OCI-M1 (cell line): ENCODE measurements at regions not wholly inside any gene's neighbourhood (a gene's known extent, or its start where the extent isn't known, plus 50 kb on each side); places are given as distances from the start of the nearest gene placed in this dataset.
"Not testable (repeated sequence)": the region's sequence is repeated elsewhere in the genome, so short reads cannot be mapped to it uniquely, and the experiment has no call there.

Experiments used
- DNase-seq: peaks from one replicate; lab custom pipeline; 2025; lab: John Stamatoyannopoulos, UW

DNA sequence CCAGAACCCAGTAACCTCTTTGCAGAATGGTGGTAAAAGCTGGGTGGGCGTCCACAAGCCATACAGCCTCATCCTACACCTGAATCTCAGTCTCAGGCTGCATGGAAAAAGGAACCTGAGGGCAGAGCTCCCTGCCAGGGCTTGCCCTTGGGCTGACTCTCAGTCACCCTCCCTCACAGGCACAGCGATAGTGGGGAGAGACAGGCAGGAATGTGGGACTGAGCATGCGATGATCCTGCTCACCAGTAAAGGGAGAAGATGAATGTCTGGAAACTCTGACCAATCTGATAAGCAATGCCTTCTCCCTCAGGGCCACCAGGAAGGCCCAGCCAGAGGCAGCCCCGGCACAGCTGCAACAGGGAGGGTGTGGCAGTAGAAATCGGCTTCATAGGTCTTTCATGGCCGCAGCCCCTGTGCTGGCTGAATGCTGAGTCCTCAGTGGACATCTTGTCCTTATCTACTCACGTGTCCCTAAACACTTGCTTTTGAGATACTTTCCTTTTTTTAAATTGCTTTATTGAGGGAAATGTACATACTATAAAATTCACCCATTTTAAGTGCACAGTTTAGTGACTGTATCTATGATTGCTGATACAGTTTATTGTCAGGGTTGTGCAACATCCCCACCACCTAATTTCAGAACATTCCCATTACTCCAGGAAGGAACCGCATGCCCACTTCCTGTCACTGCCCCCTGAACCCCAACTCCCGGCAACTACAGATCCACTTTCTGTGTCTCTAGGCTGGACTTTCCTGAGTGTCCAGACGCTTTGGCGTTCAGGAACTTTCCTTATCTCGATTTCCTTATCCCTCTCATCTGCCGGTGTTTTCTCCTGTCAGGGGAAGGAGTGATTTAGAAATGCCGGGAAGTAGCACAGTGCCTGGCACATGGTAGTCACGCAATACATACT is 258.1 kb downstream of the PCNX1 start:
- DNase-seq = no peak

DNA sequence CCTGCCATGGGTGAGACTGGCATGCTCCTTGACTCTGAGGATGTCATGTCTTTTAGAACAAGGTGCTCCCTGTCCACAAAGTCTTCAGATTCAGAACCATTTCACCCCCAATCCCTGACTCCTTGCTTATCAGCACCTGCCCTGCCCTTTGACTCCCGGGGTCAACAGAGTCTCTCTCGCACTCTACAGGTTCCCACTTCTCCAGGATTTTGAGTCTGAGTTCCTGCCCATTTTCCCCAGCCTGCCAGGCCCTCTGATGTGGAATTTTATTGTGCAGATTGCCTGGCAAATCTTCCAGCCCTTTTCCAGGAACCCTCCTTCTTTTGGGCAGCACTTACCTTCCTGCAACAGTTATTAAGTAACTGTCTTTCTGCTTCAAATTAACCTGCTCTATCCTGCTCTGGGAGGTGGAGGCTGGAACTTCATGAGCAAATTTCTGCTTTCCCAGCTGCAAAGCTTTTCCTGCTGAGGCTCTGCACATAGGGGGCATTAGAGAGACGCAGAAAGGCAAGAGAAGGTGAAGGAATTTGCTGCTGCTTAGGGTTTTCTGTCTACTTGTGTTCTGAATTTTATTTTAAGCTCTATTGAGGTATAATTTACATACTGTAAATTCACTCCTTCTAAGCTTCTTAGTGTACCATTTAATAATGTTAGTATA is 259.1 kb downstream of the PCNX1 start:
- peak; percentile 59 for DNase-seq

DNA sequence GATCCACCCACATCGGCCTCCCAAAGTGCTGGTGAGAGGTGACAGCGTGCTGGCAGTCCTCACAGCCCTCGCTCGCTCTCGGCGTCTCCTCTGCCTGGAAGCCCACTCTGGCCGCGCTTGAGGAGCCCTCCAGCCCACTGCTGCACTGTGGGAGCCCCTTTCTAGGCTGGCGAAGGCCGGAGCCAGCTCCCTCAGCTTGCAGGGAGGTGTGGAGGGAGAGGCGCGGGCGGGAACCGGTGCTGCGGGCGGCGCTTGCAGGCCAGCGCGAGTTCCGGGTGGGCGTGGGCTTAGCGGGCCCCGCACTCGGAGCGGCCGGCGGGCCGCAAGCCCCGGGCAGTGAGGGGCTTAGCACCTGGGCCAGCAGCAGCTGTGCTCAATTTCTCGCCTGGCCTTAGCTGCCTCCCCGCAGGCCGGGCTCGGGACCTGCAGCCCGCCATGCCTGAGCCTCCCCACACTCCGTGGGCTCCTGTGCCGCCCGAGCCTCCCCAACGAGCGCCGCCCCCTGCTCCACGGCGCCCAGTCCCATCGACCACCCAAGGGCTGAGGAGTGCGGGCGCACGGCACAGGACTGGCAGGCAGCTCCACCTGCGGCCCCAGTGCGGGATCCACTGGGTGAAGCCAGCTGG is 260.2 kb downstream of the PCNX1 start:
- DNase-seq = not testable (repeated sequence)

DNA sequence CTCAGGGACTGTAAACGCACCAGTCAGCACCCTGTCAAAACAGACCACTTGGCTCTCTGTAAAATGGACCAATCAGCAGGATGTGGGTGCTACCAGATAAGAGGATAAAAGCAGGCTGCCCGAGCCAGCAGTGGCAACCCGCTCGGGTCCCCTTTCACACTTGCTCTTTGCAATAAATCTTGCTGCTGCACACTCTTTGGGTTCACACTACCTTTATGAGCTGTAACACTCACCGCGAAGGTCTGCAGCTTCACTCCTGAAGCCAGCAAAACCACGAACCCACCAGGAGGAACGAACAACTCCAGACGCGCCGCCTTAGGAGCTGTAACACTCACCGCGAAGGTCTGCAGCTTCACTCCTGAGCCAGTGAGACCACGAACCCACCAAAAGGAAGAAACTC is 260.9 kb downstream of the PCNX1 start:
- DNase-seq = peak; percentile 1

DNA sequence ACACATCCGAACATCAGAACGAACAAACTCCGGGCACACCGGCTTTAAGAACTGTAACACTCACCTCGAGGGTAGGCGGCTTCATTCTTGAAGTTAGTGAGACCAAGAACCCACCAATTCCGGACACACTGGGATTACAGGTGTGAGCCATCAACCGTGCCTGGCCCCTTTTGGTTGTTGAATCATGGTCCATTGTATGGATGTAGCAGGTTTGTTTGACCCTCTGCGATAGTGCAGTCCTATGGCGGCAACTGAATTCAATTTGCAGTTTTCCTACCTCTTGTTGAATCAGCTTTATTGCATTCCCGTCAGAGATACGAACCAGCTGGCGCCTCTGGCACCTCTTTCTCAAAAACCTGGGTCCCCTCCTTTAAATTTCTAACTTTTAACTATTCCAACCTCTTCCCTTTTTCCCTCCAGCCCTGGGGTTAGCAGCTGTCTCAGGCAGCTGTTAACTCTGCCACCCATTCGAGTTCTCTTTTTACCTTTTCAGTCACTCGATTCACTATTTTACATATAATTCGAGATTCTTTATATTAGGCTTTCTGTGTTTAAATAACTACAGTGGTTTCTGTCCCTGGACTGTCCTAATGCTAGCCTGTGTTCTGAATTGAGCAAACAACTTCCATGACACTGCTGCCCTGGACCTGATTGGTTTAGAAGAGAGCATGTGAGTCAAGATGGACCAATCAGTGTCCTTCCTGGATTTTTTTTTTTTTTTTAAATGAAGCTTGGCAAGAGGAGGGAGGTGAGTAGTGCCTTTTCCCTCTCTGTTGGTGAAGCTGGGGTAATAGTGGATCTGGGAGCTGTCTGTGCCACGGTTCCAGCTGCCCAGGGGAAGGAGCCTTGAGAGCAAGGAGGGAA is 261.5 kb downstream of the PCNX1 start:
- peak; percentile 79 for DNase-seq

DNA sequence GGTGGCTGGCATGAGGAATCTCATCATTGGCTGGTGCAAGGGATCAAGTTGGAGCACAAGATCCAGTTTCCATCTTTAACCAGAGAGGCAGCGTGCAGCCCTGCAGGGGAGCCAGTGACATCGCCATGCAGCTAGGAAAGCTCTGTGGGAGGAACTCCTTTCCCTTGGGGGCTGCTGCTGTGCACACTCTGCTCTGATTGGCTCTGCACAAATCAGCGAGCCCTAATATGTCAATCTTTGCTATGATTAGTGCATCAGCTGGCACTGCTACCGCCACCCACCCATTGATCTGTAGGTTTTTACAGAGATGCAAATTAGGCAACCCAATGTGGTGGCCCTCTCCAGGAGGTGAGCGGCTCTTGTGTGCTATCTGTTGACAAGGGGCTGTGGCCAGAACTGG is 262.6 kb downstream of the PCNX1 start:
- DNase-seq = no peak

DNA sequence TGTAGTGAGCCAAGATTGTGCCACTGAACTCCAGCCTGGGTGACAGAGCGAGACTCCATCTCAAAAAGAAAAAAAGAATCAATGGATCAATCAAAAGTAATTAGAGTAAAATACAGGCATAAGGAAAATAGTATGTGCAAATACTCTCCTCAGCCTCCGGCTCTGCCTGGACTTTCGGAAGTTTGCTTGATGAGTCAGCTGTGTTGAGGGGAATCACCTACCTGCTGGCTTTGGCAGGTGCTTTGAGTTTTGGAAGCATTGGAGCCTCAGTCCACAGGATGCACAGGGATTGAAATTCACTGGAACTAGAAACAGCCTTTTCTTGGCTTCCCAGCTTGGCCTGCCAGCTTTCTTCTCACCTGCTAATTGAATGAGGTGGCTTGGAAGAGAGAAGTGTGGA is 268.2 kb downstream of the PCNX1 start:
- DNase-seq = no peak

DNA sequence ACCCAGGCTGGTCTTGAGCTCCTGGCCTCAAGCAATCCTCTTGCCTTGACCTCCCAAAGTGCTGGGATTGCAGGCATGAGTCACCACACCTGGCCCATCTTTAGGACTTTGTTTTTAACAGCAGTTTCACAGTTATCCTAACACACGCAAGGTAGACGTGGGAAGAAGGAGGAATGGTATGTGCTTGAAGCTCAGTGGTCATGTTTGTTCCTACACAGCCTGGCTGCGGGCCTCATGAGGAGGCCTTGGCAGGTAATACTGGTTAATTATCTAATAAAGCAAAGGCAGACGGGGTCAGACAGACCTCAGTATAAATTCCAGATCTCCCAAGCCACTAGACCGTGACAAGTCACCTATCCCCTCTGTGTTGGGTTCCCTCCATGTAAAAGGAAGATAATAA is 271.8 kb downstream of the PCNX1 start:
- no peak for DNase-seq

DNA sequence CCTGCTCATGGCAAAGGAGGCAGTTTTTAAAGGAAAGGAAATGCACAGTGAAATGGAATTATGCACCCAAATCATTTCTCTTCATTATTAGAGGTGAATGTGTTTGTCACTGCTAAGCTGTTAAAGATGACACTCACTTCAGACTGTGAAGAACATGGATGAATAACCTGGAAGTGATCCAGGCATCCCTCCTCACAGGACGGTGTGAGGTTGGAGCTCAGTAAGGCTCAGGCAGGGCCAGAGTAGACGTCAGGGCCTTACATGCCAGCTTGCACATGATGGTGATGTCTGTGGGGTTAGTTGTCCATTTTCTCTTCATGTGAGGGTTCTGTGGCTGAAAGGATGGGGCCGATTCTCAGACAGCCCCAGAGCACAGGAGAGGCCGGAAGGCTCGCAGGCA is 273.1 kb downstream of the PCNX1 start:
- no peak for DNase-seq

DNA sequence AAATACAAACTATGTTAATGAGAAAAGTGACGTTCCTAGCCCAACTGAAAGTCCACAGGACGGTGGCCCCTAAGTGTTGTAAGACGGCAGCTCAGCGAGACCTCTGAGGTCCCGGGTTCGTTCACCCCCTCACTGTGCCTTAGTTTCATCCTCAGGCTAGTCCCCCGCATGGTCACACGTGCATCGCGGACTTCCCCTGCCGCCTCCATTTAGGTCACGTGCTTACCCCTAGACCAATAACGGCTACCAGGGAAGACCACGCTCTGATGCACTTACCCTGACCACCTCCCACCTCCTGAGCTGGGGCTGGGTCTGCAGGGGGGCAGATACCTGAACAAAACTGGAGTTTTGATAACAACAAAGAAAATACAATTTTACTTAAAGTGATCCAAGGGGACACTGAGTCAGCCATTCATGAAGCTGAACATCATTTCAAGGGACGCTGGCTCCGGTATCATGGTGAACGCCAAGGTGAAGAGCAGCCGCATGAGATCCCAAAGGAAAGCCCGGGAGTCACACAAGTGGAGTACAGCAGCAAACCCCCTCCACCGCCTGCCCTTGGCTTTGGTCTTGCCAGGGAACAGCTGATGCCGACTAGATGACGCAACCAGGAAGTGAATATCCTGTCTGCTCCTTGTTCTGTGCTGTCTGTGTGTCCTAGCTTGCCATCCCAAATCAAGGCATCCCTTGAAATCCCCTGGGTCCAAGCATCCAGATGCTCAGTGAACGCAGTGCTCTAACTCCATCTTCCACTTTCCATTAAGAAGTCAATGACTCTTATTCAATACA is 274.1 kb downstream of the PCNX1 start:
- DNase-seq = no peak

DNA sequence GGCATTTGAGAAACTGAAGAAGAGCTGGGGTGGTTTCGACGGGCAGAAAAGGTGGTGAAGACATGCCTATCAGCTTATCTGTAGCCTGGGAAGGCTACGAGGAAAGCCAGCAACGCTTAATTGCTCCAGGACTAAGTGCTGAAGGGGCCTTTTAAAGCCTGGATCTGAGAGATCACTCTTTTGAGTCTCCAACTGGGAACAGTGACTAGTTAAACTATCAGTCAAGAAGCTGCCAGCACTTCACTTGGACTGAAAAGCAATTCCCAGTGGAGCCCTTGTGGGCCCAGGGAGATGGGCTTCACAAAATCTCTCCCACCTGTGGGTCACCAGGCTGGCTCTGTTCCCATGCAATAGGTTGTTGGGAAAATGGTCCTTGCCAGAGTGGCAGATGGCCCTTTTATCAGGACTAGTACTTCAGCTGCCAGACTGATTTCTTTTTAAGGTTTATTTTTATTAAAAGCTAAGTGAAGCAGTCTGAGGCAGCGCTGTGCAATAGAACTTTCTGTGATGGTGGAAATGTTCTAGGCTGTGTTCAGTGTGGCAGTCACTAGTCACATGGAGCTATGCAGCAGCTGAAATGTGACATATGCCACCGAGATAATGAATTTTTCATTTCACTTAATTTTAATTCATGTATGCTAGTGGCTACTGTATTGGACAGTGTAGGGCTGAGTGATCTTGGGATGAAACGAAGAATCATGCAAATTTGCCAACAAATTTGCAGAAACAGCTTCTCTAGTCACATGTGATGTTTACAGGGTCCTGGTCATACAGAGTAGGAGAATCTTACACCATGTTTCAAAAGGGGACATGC is 276.8 kb downstream of the PCNX1 start:
- no peak for DNase-seq

DNA sequence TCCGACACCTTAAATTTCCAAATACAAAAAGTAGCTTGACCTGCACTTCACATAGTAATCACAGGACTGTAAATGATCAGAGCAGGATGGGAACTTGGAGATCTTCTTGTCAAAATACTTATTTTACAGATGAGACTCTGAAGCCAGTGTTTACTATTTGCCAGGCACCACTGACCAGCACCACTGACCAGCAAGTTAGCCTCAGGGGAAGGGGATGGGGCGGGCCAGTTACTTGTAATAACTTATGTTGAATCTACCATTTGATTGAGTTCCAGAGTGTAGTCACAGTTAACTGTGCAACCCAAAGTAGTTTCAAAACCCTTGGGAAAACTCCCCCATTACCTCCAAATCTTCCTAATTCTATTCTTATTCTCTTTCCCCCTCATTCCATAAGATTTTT is 278.4 kb downstream of the PCNX1 start:
- DNase-seq = no peak

DNA sequence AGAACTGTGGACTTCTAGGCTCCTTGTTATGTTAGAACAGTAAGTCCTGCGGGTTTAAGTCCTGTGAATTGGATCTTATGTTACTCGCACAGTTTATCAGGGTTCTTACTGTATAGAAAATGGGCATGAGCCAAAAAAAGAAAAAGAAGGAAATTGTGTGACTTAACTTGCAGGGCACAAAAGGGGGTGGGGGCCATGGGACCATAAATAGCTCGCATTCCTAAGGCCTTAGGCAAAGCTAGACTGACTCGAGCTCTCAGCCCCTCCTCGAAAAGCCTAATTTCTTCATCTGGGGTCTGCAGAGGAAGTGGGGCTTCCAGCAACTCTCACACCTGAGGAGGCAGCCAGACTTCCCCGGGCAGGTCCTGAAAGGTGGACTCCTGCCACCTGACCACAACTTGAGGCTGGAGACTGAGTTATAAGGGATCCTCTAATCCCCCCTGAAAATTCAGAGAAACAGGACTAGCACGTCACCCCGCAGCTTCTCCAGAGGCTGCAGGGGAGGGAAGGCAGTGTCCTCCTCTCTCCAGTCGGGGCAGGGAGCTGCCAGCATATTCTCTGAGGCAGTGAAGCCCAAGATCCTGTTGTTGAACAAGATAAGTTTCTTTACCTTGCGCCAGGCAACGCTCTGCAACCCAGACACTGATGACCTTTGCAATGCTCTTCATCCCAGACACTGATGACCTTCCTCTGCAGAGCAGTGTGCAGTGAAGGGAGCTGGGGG is 280.5 kb downstream of the PCNX1 start:
- DNase-seq = no peak

DNA sequence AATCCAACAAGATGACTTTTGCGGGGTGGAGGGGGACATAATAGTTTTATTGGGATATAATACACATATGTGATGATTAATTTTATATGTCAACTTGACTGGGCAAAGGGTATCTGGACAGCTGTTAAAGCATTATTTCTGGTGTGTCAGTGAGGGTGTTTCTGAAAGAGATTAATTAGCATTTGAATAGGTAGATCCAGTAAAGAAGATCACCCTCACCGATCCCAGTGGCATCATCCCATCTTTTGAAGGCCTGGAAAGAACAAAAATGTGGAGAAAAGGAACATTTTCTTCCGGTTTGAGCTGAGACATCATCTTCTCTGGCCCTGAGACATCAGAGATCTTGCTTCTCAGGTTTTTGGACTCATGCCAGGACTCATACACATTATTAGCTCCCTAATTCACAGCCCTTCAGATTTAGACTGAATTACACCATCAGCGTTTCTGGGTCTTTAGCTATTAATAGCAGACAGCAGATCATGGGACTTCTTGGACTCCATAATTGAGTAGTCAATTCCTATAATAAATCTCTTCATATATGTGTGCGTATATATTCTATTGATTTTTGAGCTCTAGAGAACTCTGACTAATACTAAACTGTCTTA is 283.6 kb downstream of the PCNX1 start:
- no peak for DNase-seq

DNA sequence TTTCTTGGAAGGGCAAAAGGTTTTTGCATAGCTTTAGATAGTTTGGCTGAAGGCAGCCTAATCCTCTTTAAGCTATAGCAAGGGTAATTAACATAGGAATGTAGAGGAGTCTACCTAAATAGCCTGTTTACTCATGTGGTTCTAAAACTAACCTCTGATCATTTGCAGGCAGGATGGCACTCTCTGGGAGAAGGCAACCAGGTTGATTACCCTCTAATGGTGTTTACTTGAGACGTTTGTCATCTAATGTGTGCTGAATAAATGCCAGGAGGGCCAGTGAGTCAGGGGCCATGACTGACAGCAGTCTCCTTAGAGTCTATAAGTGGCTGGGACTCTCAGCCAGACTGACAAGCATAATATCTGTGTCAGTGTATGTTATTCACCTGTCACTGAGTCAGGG is 286.4 kb downstream of the PCNX1 start:
- DNase-seq = no peak

DNA sequence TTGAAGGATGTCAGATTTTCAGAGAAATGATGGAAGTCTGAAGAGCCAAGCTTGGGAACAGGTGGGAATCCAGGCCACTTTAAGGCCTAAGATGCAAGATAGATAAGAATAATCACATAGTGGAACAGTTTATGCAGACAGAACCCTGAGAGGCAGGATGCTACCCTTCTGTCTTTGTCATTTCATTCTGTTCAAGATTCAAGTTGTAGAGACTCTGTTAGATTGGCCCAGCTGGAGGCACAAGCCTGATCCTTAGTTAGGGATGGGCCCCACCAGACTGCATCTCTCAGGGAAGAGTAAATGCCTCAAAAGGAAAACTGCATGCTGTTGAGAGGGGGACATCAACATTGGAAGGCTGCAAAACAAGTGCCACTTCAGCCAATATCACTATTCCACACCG is 287.0 kb downstream of the PCNX1 start:
- DNase-seq = no peak

DNA sequence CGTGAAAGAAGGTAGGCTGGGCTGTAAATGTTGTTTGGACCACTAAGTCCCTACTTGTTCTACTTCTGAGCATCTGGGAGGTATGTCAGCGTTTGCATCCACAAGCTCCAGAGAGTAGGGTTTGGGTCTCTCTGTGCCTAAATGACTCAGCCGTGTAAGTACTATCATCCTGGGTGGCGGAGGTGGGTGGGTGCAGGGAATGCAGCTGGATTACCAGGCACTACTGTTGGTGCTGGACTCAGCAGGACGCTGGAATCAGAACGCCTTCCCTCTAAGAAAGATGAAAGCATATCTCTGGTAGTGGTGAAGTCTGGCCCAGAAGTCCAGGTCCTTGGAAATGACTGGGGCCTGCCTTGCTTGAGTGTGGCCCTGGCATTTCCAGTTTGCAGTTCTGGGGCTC is 289.7 kb downstream of the PCNX1 start:
- no peak for DNase-seq

DNA sequence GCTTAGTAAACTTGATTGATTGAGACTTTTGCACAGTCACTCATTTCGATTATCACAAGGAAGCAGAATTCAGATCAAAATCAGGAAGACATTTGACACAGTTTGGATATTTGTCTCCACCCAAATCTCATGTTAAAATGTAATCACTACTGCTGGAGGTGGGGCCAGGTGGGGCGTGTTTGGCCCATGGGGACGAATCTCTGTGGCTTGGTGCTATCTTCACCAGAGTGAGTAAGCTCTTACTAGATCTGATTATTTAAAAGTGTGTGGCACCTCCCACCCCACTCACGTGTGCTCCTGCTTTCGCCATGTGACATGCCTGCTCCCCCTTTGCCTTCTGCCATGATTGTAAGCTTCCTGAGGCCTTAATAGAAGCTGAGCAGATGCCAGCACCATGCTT is 291.4 kb downstream of the PCNX1 start:
- no peak for DNase-seq

DNA sequence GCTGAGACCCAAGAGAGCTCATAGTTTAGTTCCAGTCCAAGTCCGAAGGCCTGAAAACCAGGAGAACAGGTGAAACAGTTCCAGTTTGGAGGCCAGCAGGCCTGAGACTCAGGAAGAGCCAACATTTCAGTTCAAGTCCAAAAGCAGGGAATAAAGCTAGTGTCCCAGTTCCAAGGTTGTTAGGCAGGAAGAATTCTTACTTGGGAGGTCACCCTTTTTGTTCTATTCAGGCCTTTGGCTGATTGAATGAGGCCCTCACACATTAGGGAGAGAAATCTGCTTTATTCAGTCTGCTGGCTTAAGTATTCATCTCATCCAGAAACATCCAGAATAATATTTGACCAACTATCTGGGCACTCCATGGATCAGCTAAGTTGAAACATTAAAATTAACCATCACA is 294.6 kb downstream of the PCNX1 start:
- no peak for DNase-seq
